GM19043 (cell line): ENCODE measurements at regions not wholly inside any gene's neighbourhood (a gene's known extent, or its start where the extent isn't known, plus 50 kb on each side); places are given as distances from the start of the nearest gene placed in this dataset.

Experiments used
- ATAC-seq: cut with Tn5 transposase; IDR thresholded peaks from one replicate; pipeline ENCODE4 v1.9.1; 2021; ENCODE audit warnings: low read depth; ENCODE audit not compliant: unreplicated experiment

GRCh38 chr2:67462738-67463496, 65.8 kb downstream of the ETAA1 start:
- ATAC-seq: no peak

- no peak for ATAC-seq
These were observed 66.7 kb downstream of the ETAA1 start for GRCh38 chr2:67463810-67464209.

GRCh38 chr2:67465623-67466022, 68.5 kb downstream of the ETAA1 start:
- no peak for ATAC-seq

GRCh38 chr2:67466734-67467133, 69.6 kb downstream of the ETAA1 start:
- no peak for ATAC-seq

GRCh38 chr2:67471681-67472080, 74.5 kb downstream of the ETAA1 start:
- ATAC-seq: no peak

- no peak for ATAC-seq
These were observed 80.0 kb downstream of the ETAA1 start for GRCh38 chr2:67476809-67477790.

GRCh38 chr2:67479261-67479660, 82.1 kb downstream of the ETAA1 start:
- no peak for ATAC-seq

- ATAC-seq: no peak
These were observed 88.3 kb downstream of the ETAA1 start for GRCh38 chr2:67485431-67485830.

- no peak for ATAC-seq
These were observed 89.1 kb downstream of the ETAA1 start for GRCh38 chr2:67486041-67486796.

- no peak for ATAC-seq
These were observed 90.9 kb downstream of the ETAA1 start for GRCh38 chr2:67487993-67488392.

GRCh38 chr2:67489396-67489795, 92.3 kb downstream of the ETAA1 start:
- ATAC-seq: no peak

- ATAC-seq: no peak
These were observed 101.8 kb downstream of the ETAA1 start for GRCh38 chr2:67498931-67499330.

GRCh38 chr2:67499989-67500388, 102.9 kb downstream of the ETAA1 start:
- no peak for ATAC-seq

GRCh38 chr2:67500541-67500940, 103.4 kb downstream of the ETAA1 start:
- no peak for ATAC-seq

- ATAC-seq: no peak
These were observed 105.4 kb downstream of the ETAA1 start for GRCh38 chr2:67502346-67503065.

GRCh38 chr2:67503066-67503795, 106.1 kb downstream of the ETAA1 start:
- no peak for ATAC-seq

- ATAC-seq: no peak
These were observed 113.6 kb downstream of the ETAA1 start for GRCh38 chr2:67510745-67511144.

- no peak for ATAC-seq
These were observed 117.4 kb downstream of the ETAA1 start for GRCh38 chr2:67514515-67514914.

- ATAC-seq: no peak
These were observed 117.9 kb downstream of the ETAA1 start for GRCh38 chr2:67515056-67515455.

- ATAC-seq: no peak
These were observed 118.4 kb downstream of the ETAA1 start for GRCh38 chr2:67515538-67515937.
